ENCODE measurements at regions not wholly inside any gene's neighbourhood (a gene's known extent, or its start where the extent isn't known, plus 50 kb on each side); places are given as distances from the start of the nearest gene placed in this dataset.

DNA sequence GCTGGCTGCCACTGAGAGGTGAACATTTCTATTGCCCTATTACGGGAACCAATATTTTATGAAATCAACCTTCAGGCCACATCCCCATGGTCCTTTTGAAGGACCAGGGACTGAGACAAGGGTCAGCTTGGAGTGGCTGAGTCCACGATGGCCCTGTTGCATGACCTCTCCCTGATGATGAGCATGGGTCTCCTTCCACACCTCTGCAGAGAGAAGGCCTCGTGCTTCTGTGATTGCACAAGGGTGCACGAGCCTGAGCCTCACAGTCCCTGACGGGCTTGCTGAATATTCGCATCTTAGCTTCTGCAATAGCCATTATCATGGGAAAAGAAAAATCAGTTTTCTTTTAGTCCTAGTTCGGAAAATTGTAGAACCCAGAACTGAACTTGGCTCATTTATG, 255.0 kb upstream of the IRX2 start:
- H3K4me3 ChIP-seq (ENCODE audit: low read depth, low read length): no peak overlapping the region
- no peak overlapping the region for H3K27ac ChIP-seq (ENCODE audit: low read depth, low read length)
- H3K9ac ChIP-seq (ENCODE audit: low read length): no peak overlapping the region
- peaks cover 7% of the 10 kb centered on the region for H3K9me3 ChIP-seq (ENCODE audit: control insufficient read depth, insufficient read depth, low read depth, low read length)
- H3K27me3 ChIP-seq (ENCODE audit: control insufficient read depth, insufficient read depth, low read length): no peaks in the 10 kb centered on the region
- no peaks in the 10 kb centered on the region for H3K4me1 ChIP-seq (ENCODE audit: control insufficient read depth, insufficient read depth, low read length)
- H3K36me3 ChIP-seq (ENCODE audit: control insufficient read depth, insufficient read depth, low read length): no peaks in the 10 kb centered on the region

DNA sequence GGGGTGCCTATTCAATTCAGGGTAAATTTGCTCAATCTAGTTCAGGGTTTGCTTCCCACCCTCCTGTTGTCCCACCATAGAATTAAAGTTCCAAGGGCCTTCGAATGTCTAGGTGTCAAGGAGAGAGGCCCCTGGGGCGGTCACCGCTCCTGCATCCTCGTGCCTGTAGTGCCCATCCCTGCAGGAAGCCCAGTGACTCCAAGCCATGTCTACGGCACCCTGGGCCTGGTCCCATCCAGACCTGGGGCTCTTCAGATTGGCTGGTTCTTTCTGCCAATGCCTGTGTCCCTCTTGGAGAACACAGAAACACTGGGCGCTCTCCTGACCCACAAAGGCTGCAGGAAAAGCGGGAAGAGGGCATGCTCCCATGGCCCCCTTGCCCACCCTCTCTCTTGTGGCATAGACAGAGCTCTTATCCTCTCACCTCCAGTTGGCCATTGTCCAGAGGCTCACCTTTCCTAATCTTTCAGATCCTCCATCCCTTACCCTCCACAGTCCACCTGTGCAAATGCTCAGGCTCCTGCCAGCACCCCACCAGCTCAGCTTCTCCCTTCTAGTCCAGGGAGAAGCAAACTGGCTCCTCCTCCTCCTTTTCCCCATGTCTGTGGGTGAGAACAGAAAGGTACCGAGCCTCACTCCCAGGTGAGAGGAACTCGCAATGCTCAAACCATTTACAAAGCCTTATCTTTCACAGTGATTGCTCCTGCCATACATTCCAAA, 253.0 kb upstream of the IRX2 start:
- no peaks in the 10 kb centered on the region for H3K36me3 ChIP-seq (ENCODE audit: control insufficient read depth, insufficient read depth, low read length)
- no peak overlapping the region for H3K4me3 ChIP-seq (ENCODE audit: low read depth, low read length)
- H3K9ac ChIP-seq (ENCODE audit: low read length): no peak overlapping the region
- H3K4me1 ChIP-seq (ENCODE audit: control insufficient read depth, insufficient read depth, low read length): no peaks in the 10 kb centered on the region
- H3K27me3 ChIP-seq (ENCODE audit: control insufficient read depth, insufficient read depth, low read length): no peaks in the 10 kb centered on the region
- no peak overlapping the region for H3K27ac ChIP-seq (ENCODE audit: low read depth, low read length)
- H3K9me3 ChIP-seq (ENCODE audit: control insufficient read depth, insufficient read depth, low read depth, low read length): peaks cover 9% of the 10 kb centered on the region

DNA sequence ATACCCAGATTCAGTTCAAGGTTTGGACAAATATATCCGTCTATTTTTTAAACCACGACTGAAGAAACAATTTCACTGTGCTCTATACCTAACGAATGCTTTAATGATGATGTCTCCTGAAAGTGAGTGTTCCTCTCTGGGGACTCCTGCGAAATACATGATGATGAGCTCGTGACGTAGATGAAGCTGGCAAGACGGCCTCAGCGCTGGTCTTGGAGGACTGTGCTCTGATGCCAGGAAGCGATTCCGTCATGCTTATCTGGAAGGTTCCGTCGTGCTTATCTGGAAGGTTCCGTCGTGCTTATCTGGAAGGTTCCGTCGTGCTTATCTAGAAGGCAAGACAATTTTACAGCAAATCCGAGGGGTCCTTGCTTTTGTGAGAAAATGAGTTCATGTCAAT, 250.8 kb upstream of the IRX2 start:
- Histone ChIP-seq H3K9ac (ENCODE audit: low read length) (no peak overlapping the region), H3K4me1 (ENCODE audit: control insufficient read depth, insufficient read depth, low read length) (no peaks in the 10 kb centered on the region; the same call in 1 of the 2 replicates), H3K27me3 (ENCODE audit: control insufficient read depth, insufficient read depth, low read length) (no peaks in the 10 kb centered on the region), H3K27ac (ENCODE audit: low read depth, low read length) (no peak overlapping the region), H3K9me3 (ENCODE audit: control insufficient read depth, insufficient read depth, low read depth, low read length) (peaks cover 9% of the 10 kb centered on the region), H3K36me3 (ENCODE audit: control insufficient read depth, insufficient read depth, low read length) (no peaks in the 10 kb centered on the region), H3K4me3 (ENCODE audit: low read depth, low read length) (no peak overlapping the region)

DNA sequence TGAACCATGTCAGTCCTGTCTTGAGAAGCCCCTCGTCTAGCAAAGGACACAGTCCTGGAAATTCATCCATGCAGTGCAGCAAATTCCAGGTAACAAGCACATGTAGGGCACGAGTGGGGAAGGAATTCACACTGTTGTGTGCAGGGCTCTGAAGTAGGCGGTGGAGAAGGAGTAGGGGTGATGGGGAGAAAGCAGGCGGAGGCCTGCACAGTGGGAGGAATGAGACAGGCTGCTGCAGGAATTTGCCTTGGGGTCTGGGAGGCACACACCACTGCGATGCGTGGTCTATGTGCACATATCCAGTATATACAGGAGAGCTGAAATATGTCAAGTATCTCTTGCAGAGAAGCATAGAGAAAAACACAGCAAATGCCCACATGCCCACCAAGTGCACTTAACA, 249.2 kb upstream of the IRX2 start:
- H3K36me3 ChIP-seq (ENCODE audit: control insufficient read depth, insufficient read depth, low read length): no peaks in the 10 kb centered on the region
- H3K4me1 ChIP-seq (ENCODE audit: control insufficient read depth, insufficient read depth, low read length): no peaks in the 10 kb centered on the region; the same call in 1 of the 2 replicates
- H3K9me3 ChIP-seq (ENCODE audit: control insufficient read depth, insufficient read depth, low read depth, low read length): peaks cover 9% of the 10 kb centered on the region

DNA sequence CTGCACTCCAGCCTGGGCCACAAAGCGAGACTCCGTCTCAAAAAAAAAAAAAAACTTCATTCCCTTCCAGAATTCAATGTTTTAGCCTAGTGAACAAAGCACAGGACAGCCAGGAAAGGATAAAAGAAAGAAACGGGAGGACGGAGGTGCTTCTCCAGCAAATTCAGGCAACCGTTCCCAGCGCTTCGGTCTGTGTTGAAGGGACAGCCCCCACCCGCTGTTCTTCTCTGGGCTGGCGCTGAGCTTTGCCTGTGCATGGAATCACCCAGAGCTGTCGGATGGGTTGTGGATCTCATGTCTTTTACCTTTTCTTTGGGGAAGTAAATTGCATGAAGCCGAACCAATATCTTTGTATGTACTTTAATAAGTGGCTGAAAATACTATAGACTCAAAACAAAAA, 248.4 kb upstream of the IRX2 start:
- no peak overlapping the region for H3K9ac ChIP-seq (ENCODE audit: low read length)
- H3K4me1 ChIP-seq (ENCODE audit: control insufficient read depth, insufficient read depth, low read length): no peaks in the 10 kb centered on the region; the same call in 1 of the 2 replicates
- no peaks in the 10 kb centered on the region for H3K36me3 ChIP-seq (ENCODE audit: control insufficient read depth, insufficient read depth, low read length)
- no peak overlapping the region for H3K4me3 ChIP-seq (ENCODE audit: low read depth, low read length)
- H3K27ac ChIP-seq (ENCODE audit: low read depth, low read length): no peak overlapping the region
- 0 out of 2 replicates have a peak, but pooled peaks cover 5% of the 10 kb centered on the region for H3K27me3 ChIP-seq (ENCODE audit: control insufficient read depth, insufficient read depth, low read length)
- peaks cover 9% of the 10 kb centered on the region for H3K9me3 ChIP-seq (ENCODE audit: control insufficient read depth, insufficient read depth, low read depth, low read length)

More for the DNA sequence above, 249.2 kb upstream of the IRX2 start:
- no peak overlapping the region for H3K27ac ChIP-seq (ENCODE audit: low read depth, low read length)
- no peak overlapping the region for H3K9ac ChIP-seq (ENCODE audit: low read length)
- H3K27me3 ChIP-seq (ENCODE audit: control insufficient read depth, insufficient read depth, low read length): 0 out of 2 replicates have a peak, but pooled peaks cover 5% of the 10 kb centered on the region
- H3K4me3 ChIP-seq (ENCODE audit: low read depth, low read length): no peak overlapping the region

DNA sequence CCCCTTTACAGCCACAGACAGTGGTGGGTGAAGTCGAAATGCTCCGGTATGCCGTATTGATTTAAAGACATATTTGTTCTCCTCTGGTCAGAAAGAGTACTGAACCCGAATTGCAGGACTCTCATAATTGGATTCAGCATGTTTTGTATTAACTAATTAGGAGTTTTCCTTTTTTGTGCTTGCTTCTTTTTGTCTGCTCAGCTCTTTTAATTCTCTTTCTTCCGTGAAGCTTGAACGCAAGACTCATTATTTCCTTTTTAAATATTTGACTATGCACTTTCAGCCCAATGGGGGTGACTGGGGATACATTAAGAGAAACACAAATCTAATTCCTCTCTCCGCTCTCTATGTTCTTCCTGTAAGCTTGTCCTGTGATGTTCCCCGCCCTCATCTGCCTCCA, 246.6 kb upstream of the IRX2 start:
- Histone ChIP-seq H3K4me3 (ENCODE audit: low read depth, low read length) (no peak overlapping the region), H3K36me3 (ENCODE audit: control insufficient read depth, insufficient read depth, low read length) (no peaks in the 10 kb centered on the region), H3K27me3 (ENCODE audit: control insufficient read depth, insufficient read depth, low read length) (0 out of 2 replicates have a peak, but pooled peaks cover 5% of the 10 kb centered on the region), H3K27ac (ENCODE audit: low read depth, low read length) (no peak overlapping the region), H3K4me1 (ENCODE audit: control insufficient read depth, insufficient read depth, low read length) (no peaks in the 10 kb centered on the region; the same call in 1 of the 2 replicates), H3K9me3 (ENCODE audit: control insufficient read depth, insufficient read depth, low read depth, low read length) (peaks cover 9% of the 10 kb centered on the region), H3K9ac (ENCODE audit: low read length) (no peak overlapping the region)

DNA sequence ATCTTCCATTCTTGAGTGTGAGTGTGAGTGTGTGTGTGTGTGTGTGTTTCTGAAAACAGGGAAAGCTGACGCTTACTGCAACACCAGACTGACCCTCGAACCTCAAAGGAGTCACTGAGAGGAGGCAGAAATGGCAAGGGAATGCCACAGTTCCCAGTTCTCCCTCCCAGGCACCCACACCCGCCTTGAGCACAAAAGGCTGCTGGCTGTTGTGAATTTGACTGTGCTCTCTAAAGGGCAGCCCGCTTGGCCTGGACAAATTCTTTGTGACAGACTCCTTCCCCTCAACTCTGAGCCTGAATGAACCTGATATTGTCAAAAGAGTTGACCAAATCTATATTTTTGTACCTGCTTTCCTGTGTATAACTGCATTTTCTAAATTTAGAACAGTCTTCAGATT, 245.7 kb upstream of the IRX2 start:
- Histone ChIP-seq H3K27ac (ENCODE audit: low read depth, low read length) (no peak overlapping the region), H3K36me3 (ENCODE audit: control insufficient read depth, insufficient read depth, low read length) (no peaks in the 10 kb centered on the region)

DNA sequence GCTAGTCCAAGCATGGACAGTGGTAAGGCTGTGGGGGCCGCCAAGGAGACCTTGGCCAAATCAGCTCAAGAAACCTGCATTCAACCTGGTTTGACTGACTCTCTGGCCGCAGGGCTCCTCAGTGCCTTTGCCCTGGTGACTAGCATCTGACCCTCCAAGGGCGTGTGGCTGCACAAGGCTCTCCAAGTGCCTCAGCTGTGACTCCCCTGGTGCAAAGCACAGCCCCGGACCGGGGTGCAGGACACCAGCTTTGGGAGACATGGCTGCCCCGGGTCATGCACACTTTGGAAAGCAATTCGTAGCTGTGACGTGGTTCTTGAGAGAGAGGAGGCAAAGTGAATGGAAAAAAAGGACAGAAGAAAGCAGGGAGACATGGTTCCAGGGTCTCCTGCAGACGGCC, 245.2 kb upstream of the IRX2 start:
- Histone ChIP-seq H3K36me3 (ENCODE audit: control insufficient read depth, insufficient read depth, low read length) (no peaks in the 10 kb centered on the region), H3K4me3 (ENCODE audit: low read depth, low read length) (no peak overlapping the region), H3K9ac (ENCODE audit: low read length) (no peak overlapping the region), H3K4me1 (ENCODE audit: control insufficient read depth, insufficient read depth, low read length) (no peaks in the 10 kb centered on the region; the same call in 1 of the 2 replicates), H3K27me3 (ENCODE audit: control insufficient read depth, insufficient read depth, low read length) (0 out of 2 replicates have a peak, but pooled peaks cover 5% of the 10 kb centered on the region), H3K27ac (ENCODE audit: low read depth, low read length) (no peak overlapping the region), H3K9me3 (ENCODE audit: control insufficient read depth, insufficient read depth, low read depth, low read length) (peaks cover 3% of the 10 kb centered on the region)

More for the DNA sequence above, 245.7 kb upstream of the IRX2 start:
- no peak overlapping the region for H3K9ac ChIP-seq (ENCODE audit: low read length)
- 0 out of 2 replicates have a peak, but pooled peaks cover 5% of the 10 kb centered on the region for H3K27me3 ChIP-seq (ENCODE audit: control insufficient read depth, insufficient read depth, low read length)
- H3K4me3 ChIP-seq (ENCODE audit: low read depth, low read length): no peak overlapping the region
- no peaks in the 10 kb centered on the region; the same call in 1 of the 2 replicates for H3K4me1 ChIP-seq (ENCODE audit: control insufficient read depth, insufficient read depth, low read length)
- H3K9me3 ChIP-seq (ENCODE audit: control insufficient read depth, insufficient read depth, low read depth, low read length): peaks cover 7% of the 10 kb centered on the region

DNA sequence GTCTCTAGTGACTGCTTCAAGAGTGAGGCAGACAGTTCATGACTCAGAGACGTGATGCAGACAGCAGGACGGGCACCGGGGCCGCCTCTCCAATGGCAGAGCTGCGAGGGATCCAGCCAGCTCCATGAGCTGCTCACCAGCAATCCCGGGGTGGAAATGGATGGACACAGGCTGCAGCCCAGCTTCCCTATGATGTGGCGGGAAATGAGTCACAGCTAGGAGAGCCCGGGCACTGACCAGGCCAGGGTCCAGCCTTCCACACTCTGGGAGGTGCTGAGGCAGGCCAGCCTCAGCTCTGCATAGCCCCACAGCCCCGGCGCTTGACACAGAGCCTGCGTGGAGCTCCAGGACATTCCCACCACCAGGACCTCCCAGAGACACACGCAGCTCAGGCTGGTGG, 244.8 kb upstream of the IRX2 start:
- Histone ChIP-seq H3K9ac (ENCODE audit: low read length) (no peak overlapping the region), H3K36me3 (ENCODE audit: control insufficient read depth, insufficient read depth, low read length) (no peaks in the 10 kb centered on the region), H3K27ac (ENCODE audit: low read depth, low read length) (no peak overlapping the region), H3K9me3 (ENCODE audit: control insufficient read depth, insufficient read depth, low read depth, low read length) (no peaks in the 10 kb centered on the region), H3K4me1 (ENCODE audit: control insufficient read depth, insufficient read depth, low read length) (no peaks in the 10 kb centered on the region; the same call in 1 of the 2 replicates), H3K4me3 (ENCODE audit: low read depth, low read length) (no peak overlapping the region), H3K27me3 (ENCODE audit: control insufficient read depth, insufficient read depth, low read length) (0 out of 2 replicates have a peak, but pooled peaks cover 5% of the 10 kb centered on the region)

DNA sequence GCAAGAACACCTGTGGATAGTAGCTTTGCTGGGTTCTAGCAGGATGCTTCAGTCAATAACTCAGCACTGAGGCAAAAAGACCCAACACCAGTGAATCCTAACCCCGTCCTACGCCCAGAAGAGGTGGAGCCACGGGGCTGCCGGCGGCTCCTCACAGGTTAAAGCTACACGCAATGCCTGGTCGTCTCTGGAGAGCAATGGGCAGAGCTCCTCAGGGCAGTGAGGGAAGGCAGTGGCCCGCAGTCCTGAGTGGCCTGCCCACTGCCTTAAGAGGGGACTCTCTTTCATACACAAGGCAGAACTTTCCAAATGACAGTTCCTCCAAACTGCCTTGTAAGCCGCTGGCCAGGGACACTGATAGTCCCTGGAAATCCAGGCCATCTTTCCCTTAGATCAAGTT, 244.2 kb upstream of the IRX2 start:
- H3K27me3 ChIP-seq (ENCODE audit: control insufficient read depth, insufficient read depth, low read length): 0 out of 2 replicates have a peak, but pooled peaks cover 5% of the 10 kb centered on the region
- H3K36me3 ChIP-seq (ENCODE audit: control insufficient read depth, insufficient read depth, low read length): no peaks in the 10 kb centered on the region
- no peaks in the 10 kb centered on the region; the same call in 1 of the 2 replicates for H3K4me1 ChIP-seq (ENCODE audit: control insufficient read depth, insufficient read depth, low read length)
- H3K27ac ChIP-seq (ENCODE audit: low read depth, low read length): no peak overlapping the region
- H3K9me3 ChIP-seq (ENCODE audit: control insufficient read depth, insufficient read depth, low read depth, low read length): no peaks in the 10 kb centered on the region
- no peak overlapping the region for H3K9ac ChIP-seq (ENCODE audit: low read length)
- H3K4me3 ChIP-seq (ENCODE audit: low read depth, low read length): no peak overlapping the region

DNA sequence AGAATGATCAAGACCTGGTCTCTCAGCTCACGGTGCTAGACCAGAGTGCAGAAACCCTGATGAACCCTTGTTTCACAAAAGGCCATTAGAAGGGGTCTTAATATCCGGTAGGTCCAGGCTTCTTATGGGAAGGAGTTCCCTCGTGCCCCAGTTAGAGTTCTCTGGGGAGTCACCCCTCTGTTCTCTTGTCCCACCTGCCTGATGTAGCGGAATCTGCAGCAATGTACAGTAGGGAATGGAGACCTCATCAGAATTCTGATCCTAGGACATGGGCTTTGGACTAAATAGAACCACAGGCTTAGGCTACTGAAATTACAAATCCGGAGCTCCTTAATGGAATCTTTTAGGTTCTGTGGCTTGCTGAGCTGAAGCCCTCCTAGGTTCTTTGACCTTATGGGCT, 243.6 kb upstream of the IRX2 start:
- Histone ChIP-seq H3K27ac (ENCODE audit: low read depth, low read length) (no peak overlapping the region), H3K4me1 (ENCODE audit: control insufficient read depth, insufficient read depth, low read length) (no peaks in the 10 kb centered on the region; the same call in 1 of the 2 replicates), H3K9me3 (ENCODE audit: control insufficient read depth, insufficient read depth, low read depth, low read length) (no peaks in the 10 kb centered on the region), H3K27me3 (ENCODE audit: control insufficient read depth, insufficient read depth, low read length) (0 out of 2 replicates have a peak, but pooled peaks cover 5% of the 10 kb centered on the region), H3K36me3 (ENCODE audit: control insufficient read depth, insufficient read depth, low read length) (no peaks in the 10 kb centered on the region), H3K9ac (ENCODE audit: low read length) (no peak overlapping the region), H3K4me3 (ENCODE audit: low read depth, low read length) (no peak overlapping the region)
